GM03348 (cell line): ENCODE measurements at regions not wholly inside any gene's neighbourhood (a gene's known extent, or its start where the extent isn't known, plus 50 kb on each side); places are given as distances from the start of the nearest gene placed in this dataset.
"Not testable (repeated sequence)": the region's sequence is repeated elsewhere in the genome, so short reads cannot be mapped to it uniquely, and the experiment has no call there.

ENCODE experiments used
- DNase-seq: peaks from one replicate; pipeline ENCODE4 v3.0.0; 2012; ENCODE audit warnings: low spot score

GRCh38 chr18:51330739-51331138 lies 133.3 kb upstream of the MEX3C start:
- no peak for DNase-seq

- no peak for DNase-seq
These were observed 139.9 kb upstream of the MEX3C start for GRCh38 chr18:51337406-51337805.

GRCh38 chr18:51339856-51340255 lies 142.4 kb upstream of the MEX3C start:
- DNase-seq: no peak

GRCh38 chr18:51340332-51340731 lies 142.9 kb upstream of the MEX3C start:
- no peak for DNase-seq

- no peak for DNase-seq
These were observed 145.3 kb upstream of the MEX3C start for GRCh38 chr18:51342815-51343214.

GRCh38 chr18:51345848-51346391 lies 148.4 kb upstream of the MEX3C start:
- DNase-seq: no peak

- no peak for DNase-seq
These were observed 148.9 kb upstream of the MEX3C start for GRCh38 chr18:51346404-51346803.

- no peak for DNase-seq
These were observed 152.6 kb upstream of the MEX3C start for GRCh38 chr18:51350081-51350480.

- DNase-seq: no peak
These were observed 158.4 kb upstream of the MEX3C start for GRCh38 chr18:51355841-51356240.

GRCh38 chr18:51360301-51360700 lies 162.8 kb upstream of the MEX3C start:
- not testable (repeated sequence) for DNase-seq

- no peak for DNase-seq
These were observed 163.8 kb upstream of the MEX3C start for GRCh38 chr18:51361130-51361860.

GRCh38 chr18:51363384-51363783 lies 165.9 kb upstream of the MEX3C start:
- DNase-seq: no peak

GRCh38 chr18:51370996-51371395 lies 173.5 kb upstream of the MEX3C start:
- no peak for DNase-seq

- no peak for DNase-seq
These were observed 174.4 kb upstream of the MEX3C start for GRCh38 chr18:51371929-51372328.

GRCh38 chr18:51382081-51382480 lies 184.6 kb upstream of the MEX3C start:
- no peak for DNase-seq

GRCh38 chr18:51383116-51383515 lies 185.6 kb upstream of the MEX3C start:
- no peak for DNase-seq

GRCh38 chr18:51383711-51384110 lies 186.2 kb upstream of the MEX3C start:
- no peak for DNase-seq

GRCh38 chr18:51385270-51385669 lies 187.8 kb upstream of the MEX3C start:
- DNase-seq: no peak

- DNase-seq: no peak
These were observed 193.2 kb upstream of the MEX3C start for GRCh38 chr18:51390702-51391101.

GRCh38 chr18:51391215-51391614 lies 193.7 kb upstream of the MEX3C start:
- DNase-seq: no peak

- DNase-seq: no peak
These were observed 194.2 kb upstream of the MEX3C start for GRCh38 chr18:51391731-51392130.

GRCh38 chr18:51397347-51397962 lies 200.0 kb upstream of the MEX3C start:
- no peak for DNase-seq

- DNase-seq: no peak
These were observed 200.6 kb upstream of the MEX3C start for GRCh38 chr18:51398104-51398503.
